ENCODE measurements at regions not wholly inside any gene's neighbourhood (a gene's known extent, or its start where the extent isn't known, plus 50 kb on each side); places are given as distances from the start of the nearest gene placed in this dataset.

- Histone ChIP-seq H3K36me3 (ENCODE audit: control insufficient read depth in 2 of 2, extremely low read depth in 1 of 2, insufficient read depth in 2 of 2, low read length in 2 of 2) (no peaks in the 10 kb centered on the region), H2AFZ (ENCODE audit: control insufficient read depth, low read length) (no peak overlapping the region), H3K4me3 (ENCODE audit: control insufficient read depth in 2 of 3, extremely low read depth in 1 of 3, insufficient read depth in 2 of 3, low read depth in 1 of 3, low read length in 3 of 3) (no peak overlapping the region), H3K4me2 (ENCODE audit: control insufficient read depth, extremely low read depth, insufficient read depth, low read depth, low read length) (no peak overlapping the region), H3K9me1 (ENCODE audit: control insufficient read depth, extremely low read depth, insufficient read depth, low read length) (no peaks in the 10 kb centered on the region), H3K27me3 (ENCODE audit: control insufficient read depth, extremely low read depth, insufficient read depth, low read length) (no peaks in the 10 kb centered on the region), H3K9ac (ENCODE audit: control insufficient read depth, extremely low read depth, insufficient read depth, low read length) (no peak overlapping the region), H4K20me1 (ENCODE audit: control insufficient read depth, extremely low read depth, insufficient read depth, low read length) (no peaks in the 10 kb centered on the region), H3K4me1 (ENCODE audit: control insufficient read depth, extremely low read depth, insufficient read depth, low read length) (no peaks in the 10 kb centered on the region), H3K79me2 (ENCODE audit: control insufficient read depth, insufficient read depth, low read length) (no peaks in the 10 kb centered on the region), H3K27ac (ENCODE audit: control insufficient read depth, insufficient read depth, low read length) (no peak overlapping the region), H3K9me3 (ENCODE audit: control insufficient read depth, low read depth, low read length) (no peaks in the 10 kb centered on the region)
- TF ChIP-seq CTCF (optimal IDR thresholded peaks at IDR 0.05 in 1 of 3, IDR thresholded peaks at IDR 0.05 in 1 of 3, conservative IDR thresholded peaks at IDR 0.05 in 1 of 3; ENCODE audit: extremely low read depth in 1 of 3, insufficient read depth in 2 of 3, low read length in 3 of 3) = no peak
- FAIRE-seq (no peak), DNase-seq (ENCODE audit: low read depth, low spot score) (no peak)
- dilution Hi-C loops (cut with MboI; ENCODE audit: extremely low pct_ligation_motif_present, low sequenced_read_pairs) = no loop called here
Observed at GRCh38 chr4:81906905-81907304, 435.2 kb upstream of the RASGEF1B start.

- Histone ChIP-seq H3K79me2 (ENCODE audit: control insufficient read depth, insufficient read depth, low read length) (no peaks in the 10 kb centered on the region), H4K20me1 (ENCODE audit: control insufficient read depth, extremely low read depth, insufficient read depth, low read length) (no peaks in the 10 kb centered on the region), H3K36me3 (ENCODE audit: control insufficient read depth in 2 of 2, extremely low read depth in 1 of 2, insufficient read depth in 2 of 2, low read length in 2 of 2) (no peaks in the 10 kb centered on the region), H3K4me3 (ENCODE audit: control insufficient read depth in 2 of 3, extremely low read depth in 1 of 3, insufficient read depth in 2 of 3, low read depth in 1 of 3, low read length in 3 of 3) (no peak overlapping the region), H3K9me1 (ENCODE audit: control insufficient read depth, extremely low read depth, insufficient read depth, low read length) (no peaks in the 10 kb centered on the region), H3K27ac (ENCODE audit: control insufficient read depth, insufficient read depth, low read length) (no peak overlapping the region), H3K9ac (ENCODE audit: control insufficient read depth, extremely low read depth, insufficient read depth, low read length) (no peak overlapping the region), H3K4me2 (ENCODE audit: control insufficient read depth, extremely low read depth, insufficient read depth, low read depth, low read length) (no peak overlapping the region), H3K4me1 (ENCODE audit: control insufficient read depth, extremely low read depth, insufficient read depth, low read length) (no peaks in the 10 kb centered on the region), H3K9me3 (ENCODE audit: control insufficient read depth, low read depth, low read length) (no peaks in the 10 kb centered on the region), H3K27me3 (ENCODE audit: control insufficient read depth, extremely low read depth, insufficient read depth, low read length) (no peaks in the 10 kb centered on the region), H2AFZ (ENCODE audit: control insufficient read depth, low read length) (no peak overlapping the region)
- TF ChIP-seq EZH2 (IDR thresholded peaks at IDR 0.05; ENCODE audit: low read length) (no peak), CTCF (optimal IDR thresholded peaks at IDR 0.05 in 1 of 3, IDR thresholded peaks at IDR 0.05 in 1 of 3, conservative IDR thresholded peaks at IDR 0.05 in 1 of 3; ENCODE audit: extremely low read depth in 1 of 3, insufficient read depth in 2 of 3, low read length in 3 of 3) (no peak)
- dilution Hi-C loops (cut with MboI; ENCODE audit: extremely low pct_ligation_motif_present, low sequenced_read_pairs) = no loop called here
- DNase-seq (ENCODE audit: low read depth, low spot score) = no peak
- FAIRE-seq = no peak
Observed at GRCh38 chr4:81905971-81906370, 434.3 kb upstream of the RASGEF1B start.

All from keratinocyte (primary cell).